GM13976 (cell line): ENCODE measurements at regions not wholly inside any gene's neighbourhood (a gene's known extent, or its start where the extent isn't known, plus 50 kb on each side); places are given as distances from the start of the nearest gene placed in this dataset.

Source experiments
- DNase-seq: peaks from one replicate; pipeline ENCODE4 v3.0.0; 2012; ENCODE audit warnings: low spot score
- CTCF ChIP-seq: IDR thresholded peaks from 2 replicates; pipeline ENCODE4 v1.5.1; 2012; ENCODE audit warnings: borderline replicate concordance, mild to moderate bottlenecking; ENCODE audit not compliant: insufficient read depth; ENCODE audit errors: extremely low read depth, missing control alignments, control extremely low read depth
- in situ Hi-C: fragments of 300-500 bp; cut with MboI; formaldehyde crosslinking; loops from one replicate; pipeline ENCODE4 v1.12.0; 2022; ENCODE audit warnings: low sequenced_read_pairs, mixed read lengths, inconsistent platforms; ENCODE audit not compliant: unreplicated experiment

- in situ Hi-C loops, result no loop called here
- DNase-seq, result no peak
Observed at GRCh38 chr5:72013766-72014624, 93.3 kb upstream of the MAP1B start.

GRCh38 chr5:72015103-72015548, 92.1 kb upstream of the MAP1B start:
- DNase-seq, result no peak
- in situ Hi-C loops, result no loop called here
- TF ChIP-seq CTCF, result no peak

More at GRCh38 chr5:72013766-72014624, 93.3 kb upstream of the MAP1B start:
- no peak for TF ChIP-seq CTCF

- peak; percentile 90 for TF ChIP-seq CTCF
- in situ Hi-C loops, result no loop called here
- DNase-seq, result peak; percentile 64
Observed at GRCh38 chr5:72018143-72018803, 89.0 kb upstream of the MAP1B start.

- TF ChIP-seq CTCF, result no peak
- in situ Hi-C loops, result no loop called here
- no peak for DNase-seq
Observed at GRCh38 chr5:72020161-72020983, 86.9 kb upstream of the MAP1B start.

- in situ Hi-C loops, result no loop called here
- TF ChIP-seq CTCF, result no peak
- no peak for DNase-seq
Observed at GRCh38 chr5:72021651-72022357, 85.5 kb upstream of the MAP1B start.

- DNase-seq, result no peak
- TF ChIP-seq CTCF, result no peak
- in situ Hi-C loops, result no loop called here
Observed at GRCh38 chr5:72028382-72028781, 78.9 kb upstream of the MAP1B start.
